ENCODE measurements at regions not wholly inside any gene's neighbourhood (a gene's known extent, or its start where the extent isn't known, plus 50 kb on each side); places are given as distances from the start of the nearest gene placed in this dataset.

DNA sequence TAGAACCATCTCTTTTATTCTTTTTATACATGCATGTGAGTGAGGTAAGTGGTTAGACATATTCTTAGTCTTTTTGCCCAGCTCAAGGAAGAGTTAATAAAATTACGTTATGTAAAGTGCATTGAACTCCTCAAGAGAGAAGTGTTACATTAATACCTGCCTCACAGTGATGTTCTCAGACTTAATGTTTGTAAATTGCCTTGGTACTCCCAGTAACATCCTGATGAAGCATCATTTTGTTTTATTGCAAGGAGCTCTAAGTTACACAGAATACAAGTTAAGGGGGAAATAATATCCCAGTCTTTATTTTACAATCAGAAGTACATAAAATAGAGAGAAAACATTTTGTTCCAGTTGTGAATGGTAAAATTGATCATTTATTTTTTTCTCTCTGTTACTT is 89.5 kb upstream of the ARRDC3 start:
- no peaks in the 10 kb centered on the region for H3K27me3 Mint-ChIP-seq (ENCODE audit: low read depth)
- H3K4me1 Mint-ChIP-seq (ENCODE audit: low read depth), result peaks cover 11% of the 10 kb centered on the region
- no peaks in the 10 kb centered on the region for H3K9me3 Mint-ChIP-seq (ENCODE audit: low read depth)
- no peaks in the 10 kb centered on the region for H3K36me3 Mint-ChIP-seq (ENCODE audit: low read depth)
- H3K4me3 Mint-ChIP-seq (ENCODE audit: unreplicated experiment), result no peak overlapping the region
- no peak overlapping the region for H3K27ac Mint-ChIP-seq (ENCODE audit: unreplicated experiment)
- DNase-seq (ENCODE audit: low spot score), result no peak
- TF ChIP-seq, protein P1, sequence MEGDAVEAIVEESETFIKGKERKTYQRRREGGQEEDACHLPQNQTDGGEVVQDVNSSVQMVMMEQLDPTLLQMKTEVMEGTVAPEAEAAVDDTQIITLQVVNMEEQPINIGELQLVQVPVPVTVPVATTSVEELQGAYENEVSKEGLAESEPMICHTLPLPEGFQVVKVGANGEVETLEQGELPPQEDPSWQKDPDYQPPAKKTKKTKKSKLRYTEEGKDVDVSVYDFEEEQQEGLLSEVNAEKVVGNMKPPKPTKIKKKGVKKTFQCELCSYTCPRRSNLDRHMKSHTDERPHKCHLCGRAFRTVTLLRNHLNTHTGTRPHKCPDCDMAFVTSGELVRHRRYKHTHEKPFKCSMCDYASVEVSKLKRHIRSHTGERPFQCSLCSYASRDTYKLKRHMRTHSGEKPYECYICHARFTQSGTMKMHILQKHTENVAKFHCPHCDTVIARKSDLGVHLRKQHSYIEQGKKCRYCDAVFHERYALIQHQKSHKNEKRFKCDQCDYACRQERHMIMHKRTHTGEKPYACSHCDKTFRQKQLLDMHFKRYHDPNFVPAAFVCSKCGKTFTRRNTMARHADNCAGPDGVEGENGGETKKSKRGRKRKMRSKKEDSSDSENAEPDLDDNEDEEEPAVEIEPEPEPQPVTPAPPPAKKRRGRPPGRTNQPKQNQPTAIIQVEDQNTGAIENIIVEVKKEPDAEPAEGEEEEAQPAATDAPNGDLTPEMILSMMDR (IDR thresholded peaks at IDR 0.05), result no peak

DNA sequence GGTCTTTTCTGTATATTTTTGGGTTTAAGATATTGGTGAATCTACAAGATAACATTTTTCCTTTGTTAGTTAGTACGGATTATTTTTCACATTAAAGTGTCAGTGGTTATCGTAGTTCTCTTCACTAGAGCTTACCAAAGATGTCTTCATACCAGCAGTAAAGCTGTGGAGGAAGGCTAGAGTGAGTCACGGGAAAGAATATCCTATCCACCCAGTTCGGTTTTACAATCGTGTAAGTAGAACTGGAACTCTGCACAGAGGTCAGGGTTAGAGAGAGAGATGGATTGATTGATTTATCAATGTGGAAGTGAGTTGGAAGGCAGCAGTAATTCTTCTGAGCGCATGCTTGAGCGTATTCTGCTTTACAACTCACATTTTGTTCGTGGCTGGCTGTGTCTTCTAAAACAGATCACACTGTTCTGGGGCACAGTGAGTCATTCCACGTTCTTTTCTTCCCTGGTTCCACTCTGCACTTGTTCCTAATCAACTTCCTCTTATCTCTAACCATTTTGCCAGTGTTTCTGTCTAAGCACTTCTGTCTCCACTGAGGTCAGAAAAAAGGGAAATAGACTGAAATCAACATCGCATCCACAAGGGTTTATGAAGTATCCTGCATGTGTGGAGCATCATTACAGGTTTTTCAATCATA is 86.5 kb upstream of the ARRDC3 start:
- no peak overlapping the region for H3K27ac Mint-ChIP-seq (ENCODE audit: unreplicated experiment)
- H3K36me3 Mint-ChIP-seq (ENCODE audit: low read depth), result no peaks in the 10 kb centered on the region
- DNase-seq (ENCODE audit: low spot score), result no peak
- H3K27me3 Mint-ChIP-seq (ENCODE audit: low read depth), result no peaks in the 10 kb centered on the region
- H3K9me3 Mint-ChIP-seq (ENCODE audit: low read depth), result peaks cover 6% of the 10 kb centered on the region
- H3K4me3 Mint-ChIP-seq (ENCODE audit: unreplicated experiment), result no peak overlapping the region
- TF ChIP-seq, protein P1 (IDR thresholded peaks at IDR 0.05), result no peak
- H3K4me1 Mint-ChIP-seq (ENCODE audit: low read depth), result peaks cover 11% of the 10 kb centered on the region

DNA sequence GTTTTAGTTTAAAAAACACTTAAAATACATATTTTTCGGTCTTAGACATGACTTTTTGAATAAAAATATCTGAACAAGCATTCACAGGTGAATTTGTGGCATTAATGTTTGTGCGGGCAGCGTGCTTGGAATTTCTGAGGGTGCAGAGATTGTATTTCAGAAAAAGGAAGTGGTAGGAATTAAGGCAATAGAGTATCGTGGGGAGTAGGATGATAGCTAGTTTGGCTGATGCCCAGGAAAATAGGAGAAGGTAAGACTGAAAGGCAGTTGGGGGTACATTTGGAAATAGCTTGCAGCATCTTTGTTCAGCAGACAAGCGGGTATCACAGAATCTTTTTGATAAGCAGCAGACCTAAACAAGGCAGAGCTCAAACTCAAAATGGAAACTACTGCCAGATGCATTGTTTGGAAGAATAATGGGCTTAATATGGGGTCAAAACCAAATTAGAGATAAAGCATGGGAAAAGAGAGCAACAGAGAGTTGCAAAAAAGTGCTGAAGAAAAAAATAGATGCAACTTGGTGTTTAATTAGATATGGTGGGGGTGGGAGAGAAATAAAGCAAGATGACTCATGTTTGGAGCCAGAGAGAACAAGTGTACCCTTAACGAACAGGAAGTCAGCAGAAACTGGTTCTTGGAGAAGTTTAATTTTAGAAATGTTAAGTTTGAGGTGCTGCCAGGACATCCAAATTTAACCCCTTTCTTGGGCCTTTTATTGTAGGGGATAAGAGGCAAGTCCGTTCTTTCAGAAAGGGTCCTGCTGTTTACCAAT is 85.7 kb upstream of the ARRDC3 start:
- peaks cover 6% of the 10 kb centered on the region for H3K9me3 Mint-ChIP-seq (ENCODE audit: low read depth)
- DNase-seq (ENCODE audit: low spot score), result no peak

DNA sequence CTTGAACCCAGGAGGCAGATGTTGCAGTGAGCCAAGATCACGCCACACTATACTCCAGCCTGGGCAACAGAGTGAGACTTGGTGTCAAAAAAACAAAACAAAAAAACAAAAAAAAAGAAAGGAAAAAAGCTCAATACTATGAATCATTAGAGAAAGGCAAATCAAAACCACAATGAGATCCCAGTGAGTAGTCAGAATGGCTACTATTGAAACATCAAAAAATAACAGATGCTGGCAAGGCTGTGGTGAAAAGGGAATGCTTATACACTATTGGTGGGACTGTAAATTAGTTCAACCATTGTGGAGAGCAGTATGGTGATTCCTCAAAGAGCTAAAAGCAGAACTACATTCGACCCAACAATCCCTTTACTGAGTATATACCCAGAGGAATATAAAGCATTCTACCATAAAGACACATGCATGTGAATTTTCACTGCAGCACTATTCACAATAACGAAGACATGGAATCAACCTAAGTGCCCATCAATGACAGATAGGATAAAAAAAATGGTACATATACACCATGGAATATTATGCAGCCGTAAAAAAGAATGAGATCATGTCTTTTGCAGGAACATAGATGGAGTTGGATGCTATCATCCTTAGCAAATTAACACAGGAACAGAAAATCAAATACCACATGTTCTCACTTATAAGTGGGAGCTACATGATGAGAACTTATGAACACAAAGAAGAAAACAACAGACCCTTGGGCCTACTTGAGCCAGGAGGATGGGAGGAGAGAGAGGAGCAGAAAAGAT is 81.9 kb upstream of the ARRDC3 start:
- Mint-ChIP-seq H3K27me3 (ENCODE audit: low read depth) (no peaks in the 10 kb centered on the region), H3K4me3 (ENCODE audit: unreplicated experiment) (no peak overlapping the region), H3K9me3 (ENCODE audit: low read depth) (peaks cover 6% of the 10 kb centered on the region), H3K27ac (ENCODE audit: unreplicated experiment) (no peak overlapping the region), H3K4me1 (ENCODE audit: low read depth) (peaks cover 11% of the 10 kb centered on the region), H3K36me3 (ENCODE audit: low read depth) (no peaks in the 10 kb centered on the region)
- TF ChIP-seq, protein P1 (IDR thresholded peaks at IDR 0.05), result no peak
- no peak for DNase-seq (ENCODE audit: low spot score)

More for the DNA sequence above, 85.7 kb upstream of the ARRDC3 start:
- no peaks in the 10 kb centered on the region for H3K36me3 Mint-ChIP-seq (ENCODE audit: low read depth)
- H3K27me3 Mint-ChIP-seq (ENCODE audit: low read depth), result no peaks in the 10 kb centered on the region
- H3K27ac Mint-ChIP-seq (ENCODE audit: unreplicated experiment), result no peak overlapping the region
- TF ChIP-seq, protein P1 (IDR thresholded peaks at IDR 0.05), result no peak
- peaks cover 11% of the 10 kb centered on the region for H3K4me1 Mint-ChIP-seq (ENCODE audit: low read depth)
- no peak overlapping the region for H3K4me3 Mint-ChIP-seq (ENCODE audit: unreplicated experiment)

DNA sequence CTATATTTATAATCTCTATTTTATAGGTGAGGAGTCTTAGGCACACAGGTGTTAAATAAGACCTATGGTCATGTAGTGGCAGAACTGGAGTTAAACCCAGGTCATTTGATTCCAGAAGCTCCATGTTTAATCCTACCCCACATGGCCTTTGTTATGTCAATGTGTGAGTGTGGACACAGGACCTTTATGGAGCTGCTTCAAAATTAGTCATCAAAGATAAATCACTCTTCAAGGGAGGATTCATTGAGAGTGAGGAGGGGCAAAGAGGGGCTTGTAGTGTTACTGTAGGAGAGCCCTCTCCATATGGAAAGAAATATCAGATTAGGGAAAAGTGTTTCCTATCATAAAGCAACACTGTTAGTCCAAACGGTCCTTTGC is 74.6 kb upstream of the ARRDC3 start:
- DNase-seq (ENCODE audit: low spot score), result no peak
- no peaks in the 10 kb centered on the region for H3K4me1 Mint-ChIP-seq (ENCODE audit: low read depth)
- no peak overlapping the region for H3K4me3 Mint-ChIP-seq (ENCODE audit: unreplicated experiment)
- peaks cover 6% of the 10 kb centered on the region for H3K9me3 Mint-ChIP-seq (ENCODE audit: low read depth)
- H3K36me3 Mint-ChIP-seq (ENCODE audit: low read depth), result no peaks in the 10 kb centered on the region
- no peak overlapping the region for H3K27ac Mint-ChIP-seq (ENCODE audit: unreplicated experiment)
- TF ChIP-seq, protein P1 (IDR thresholded peaks at IDR 0.05), result no peak
- H3K27me3 Mint-ChIP-seq (ENCODE audit: low read depth), result no peaks in the 10 kb centered on the region
